H54 (cell line): ENCODE measurements at regions not wholly inside any gene's neighbourhood (a gene's known extent, or its start where the extent isn't known, plus 50 kb on each side); places are given as distances from the start of the nearest gene placed in this dataset.
A peak's percentile ranks its signal among the peaks of the same experiment; 100 is the strongest.

Experiments
- DNase-seq: peaks from one replicate; pipeline ENCODE4 v3.0.0; 2011; ENCODE audit warnings: low spot score, mixed read lengths; ENCODE audit not compliant: insufficient read length
- FAIRE-seq: peaks from 3 replicates; lab custom pipeline; 2011; peaks lifted over from hg19 to GRCh38; lab: Jason Lieb, UNC
- POLR2A ChIP-seq: IDR thresholded peaks from 2 replicates; pipeline ENCODE4 v1.6.1; 2011; ENCODE audit warnings: low read depth, mild to moderate bottlenecking, low read length

DNA sequence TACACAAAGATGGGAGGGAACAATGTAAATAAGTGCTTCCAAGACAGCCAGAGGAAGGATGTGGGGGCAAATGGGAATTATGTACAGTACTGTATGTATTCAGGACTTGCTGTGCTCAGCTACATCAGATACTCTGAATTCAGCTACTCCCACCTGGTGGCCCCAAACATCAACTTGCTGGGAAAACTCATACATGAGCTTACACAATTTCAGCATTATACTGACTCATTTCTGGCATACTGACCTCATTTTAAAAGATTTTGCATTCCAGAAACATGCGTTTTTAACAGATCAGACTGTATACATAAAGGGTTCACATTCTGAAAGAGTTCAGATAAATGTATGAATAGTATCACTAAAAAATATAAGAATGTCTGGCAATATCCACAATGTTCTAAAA, 59.7 kb downstream of the GPX5 start:
- DNase-seq, result no peak
- no peak for FAIRE-seq
- TF ChIP-seq POLR2A, result no peak

DNA sequence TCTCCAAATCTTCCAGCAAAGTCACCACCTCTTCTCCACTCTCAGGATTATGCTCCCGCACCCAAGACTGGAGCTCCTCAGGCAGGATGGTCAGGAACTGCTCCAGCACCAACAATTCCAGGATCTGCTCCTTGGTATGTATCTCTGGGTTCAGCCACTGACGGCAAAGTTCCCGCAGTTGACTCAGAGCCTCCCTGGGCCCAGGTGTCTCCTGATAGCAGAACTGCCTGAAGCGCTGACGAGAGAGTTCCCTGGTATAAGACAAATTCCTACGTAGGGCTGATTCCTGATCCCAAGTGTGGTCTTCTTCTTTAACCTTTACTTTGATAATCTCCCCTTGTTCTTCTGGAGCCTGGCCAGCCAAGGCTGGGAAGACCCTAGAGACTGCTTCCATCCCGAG, 60.6 kb downstream of the GPX5 start:
- no peak for TF ChIP-seq POLR2A
- no peak for FAIRE-seq
- no peak for DNase-seq

DNA sequence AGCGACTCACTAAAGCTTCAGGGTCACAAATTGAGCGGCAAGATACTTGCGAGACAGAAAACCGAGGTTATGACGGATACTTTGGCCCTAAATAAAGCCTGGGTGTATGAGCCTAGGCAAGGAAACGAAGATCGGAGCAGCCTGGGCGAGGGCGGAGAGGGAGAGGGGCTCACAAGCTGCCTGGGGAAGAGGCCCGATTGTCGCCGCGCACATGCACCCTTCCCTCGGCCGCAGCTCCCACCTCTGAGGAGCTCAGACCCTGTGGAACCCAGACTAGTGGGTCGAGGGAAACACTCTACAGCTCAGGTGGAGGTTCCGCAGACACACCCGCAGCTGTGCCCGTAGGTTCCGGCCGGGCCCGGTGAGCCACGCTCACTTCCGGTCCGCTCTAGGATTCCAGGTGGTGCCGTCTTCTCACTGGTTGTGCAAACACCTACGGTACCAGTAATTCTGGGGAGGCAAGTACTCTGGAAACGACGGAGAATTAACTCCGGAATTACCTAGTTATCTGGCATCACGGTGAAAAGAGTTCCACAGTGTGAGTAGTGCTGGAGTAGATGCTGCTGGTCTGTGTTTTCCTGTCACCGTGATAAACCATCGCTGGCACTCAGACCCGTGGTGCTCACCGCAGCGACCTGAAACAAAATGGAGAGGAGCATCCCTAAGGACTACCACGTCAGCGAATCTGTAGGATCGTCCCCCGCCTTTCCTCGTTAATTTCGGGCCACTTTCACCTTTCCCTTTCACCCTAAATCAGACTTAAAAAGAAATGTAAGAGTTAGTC, 61.5 kb downstream of the GPX5 start:
- FAIRE-seq (no peak), DNase-seq (peak; percentile 61)
- peak; percentile 57 for TF ChIP-seq POLR2A

DNA sequence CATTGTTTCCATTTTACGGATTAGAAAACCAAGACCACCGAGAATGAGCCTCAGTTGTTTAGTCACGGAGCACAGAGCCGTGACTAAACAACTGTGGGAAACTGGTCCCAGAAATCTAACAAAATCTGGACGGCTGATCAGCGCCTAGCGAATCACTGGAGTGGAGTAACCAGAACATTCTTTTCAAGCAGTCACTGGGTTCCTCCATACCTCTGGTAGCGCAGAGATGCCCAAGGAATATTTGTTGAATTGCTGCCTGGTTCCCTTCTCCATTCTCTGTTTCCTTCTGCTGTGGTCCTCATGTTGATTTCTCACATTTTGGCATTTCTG, 62.0 kb downstream of the GPX5 start:
- FAIRE-seq (no peak), DNase-seq (no peak)
- no peak for TF ChIP-seq POLR2A

DNA sequence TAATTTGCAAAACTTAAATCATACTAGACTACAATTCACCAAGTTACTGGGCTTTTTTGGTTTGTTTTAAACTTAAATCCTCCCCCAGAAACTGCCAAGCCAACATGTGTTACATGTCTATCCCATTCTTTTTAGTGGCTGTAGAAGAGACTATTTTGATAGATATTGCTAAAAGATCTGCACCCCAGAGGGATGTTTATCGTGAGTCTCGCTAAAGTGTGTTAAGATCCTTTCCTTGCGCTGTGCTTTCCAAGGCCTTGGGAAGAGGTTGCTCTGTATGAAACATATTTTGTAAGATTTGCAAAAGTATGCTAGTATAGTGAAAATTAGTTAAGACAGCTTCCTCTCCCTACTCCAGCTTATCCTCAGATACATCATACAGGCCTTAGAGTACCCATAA, 63.0 kb downstream of the GPX5 start:
- TF ChIP-seq POLR2A, result no peak
- DNase-seq (no peak), FAIRE-seq (no peak)

DNA sequence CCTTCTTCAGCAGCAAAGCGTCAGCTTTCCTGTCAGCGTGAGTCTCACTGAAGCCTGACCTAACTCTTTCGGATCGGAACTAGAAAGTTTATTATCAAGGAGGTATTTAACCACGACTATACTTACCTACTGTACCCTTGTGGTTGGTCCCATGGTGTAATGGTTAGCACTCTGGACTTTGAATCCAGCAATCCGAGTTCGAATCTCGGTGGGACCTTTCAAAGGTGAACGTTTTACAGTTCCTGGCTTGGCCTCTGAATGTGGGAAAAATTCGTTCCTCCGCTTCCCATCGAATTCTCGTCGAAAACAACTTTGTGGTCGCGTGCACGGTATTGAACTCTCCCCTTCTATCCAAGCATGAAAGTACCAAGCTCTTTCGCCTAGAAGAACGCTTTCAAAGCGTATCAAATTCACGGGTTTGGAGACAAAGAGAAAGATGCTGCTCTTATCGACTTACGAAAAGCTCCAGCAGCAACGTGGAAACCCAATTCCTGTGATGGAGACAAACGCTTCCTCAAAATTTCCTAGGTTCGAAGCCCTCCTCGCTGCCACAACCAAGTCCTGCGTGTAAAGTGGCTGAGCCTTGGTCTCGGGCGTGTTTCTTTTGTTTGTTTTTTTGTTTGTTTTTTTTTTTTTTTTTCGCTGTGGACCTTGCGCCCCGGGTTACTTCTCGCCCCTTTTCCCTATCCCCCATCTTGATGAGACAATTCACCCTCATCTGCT, 63.7 kb downstream of the GPX5 start:
- peak; percentile 96 for FAIRE-seq
- TF ChIP-seq POLR2A, result no peak
- no peak for DNase-seq

DNA sequence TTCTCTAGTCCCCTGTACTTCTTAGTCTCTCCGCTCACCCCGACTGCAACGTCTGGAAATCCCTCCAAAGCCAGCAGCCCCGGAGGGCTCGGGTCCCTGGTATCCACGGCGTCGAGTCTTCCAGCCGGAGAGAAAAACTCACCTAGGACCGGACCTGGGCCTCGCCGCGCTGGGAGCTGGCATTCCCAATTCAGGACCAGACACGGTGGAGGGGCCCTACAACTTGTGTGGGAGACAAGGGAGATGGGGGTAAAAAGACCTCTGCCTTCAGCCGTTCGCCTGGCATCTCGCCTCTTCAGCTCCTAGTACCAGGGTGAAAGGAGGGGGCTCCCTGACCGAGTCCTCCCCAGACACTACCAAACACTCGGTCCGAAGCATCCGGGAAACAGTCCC, 64.3 kb downstream of the GPX5 start:
- DNase-seq (no peak), FAIRE-seq (no peak)
- no peak for TF ChIP-seq POLR2A

DNA sequence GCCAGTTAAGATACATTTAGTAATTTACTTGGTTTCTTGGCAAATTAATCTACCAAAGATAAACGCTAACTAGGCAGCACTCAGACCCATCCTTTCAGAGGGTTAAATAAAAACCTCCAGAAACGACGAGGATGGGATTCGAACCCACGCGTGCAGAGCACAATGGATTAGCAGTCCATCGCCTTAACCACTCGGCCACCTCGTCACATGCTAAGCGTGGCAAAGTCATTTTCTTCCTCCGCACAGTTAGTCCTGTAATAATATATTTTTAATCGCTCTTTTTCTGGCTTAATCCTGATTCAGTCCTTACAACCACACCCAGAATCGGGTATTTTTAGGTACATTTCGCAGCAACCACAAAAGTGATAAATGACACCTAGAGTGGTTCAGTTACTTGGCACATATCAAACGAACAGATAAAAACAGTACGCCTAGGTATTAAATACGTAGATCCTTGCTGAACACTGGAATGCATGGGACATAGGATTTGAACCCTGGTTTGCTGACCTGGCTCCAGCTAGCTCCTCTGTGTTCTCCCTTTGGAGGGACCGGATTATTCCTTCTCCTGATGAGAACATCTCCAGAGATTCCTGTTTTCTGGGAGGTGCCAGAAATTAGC, 71.6 kb downstream of the GPX5 start:
- no peak for TF ChIP-seq POLR2A
- DNase-seq (no peak), FAIRE-seq (peak; percentile 96)

DNA sequence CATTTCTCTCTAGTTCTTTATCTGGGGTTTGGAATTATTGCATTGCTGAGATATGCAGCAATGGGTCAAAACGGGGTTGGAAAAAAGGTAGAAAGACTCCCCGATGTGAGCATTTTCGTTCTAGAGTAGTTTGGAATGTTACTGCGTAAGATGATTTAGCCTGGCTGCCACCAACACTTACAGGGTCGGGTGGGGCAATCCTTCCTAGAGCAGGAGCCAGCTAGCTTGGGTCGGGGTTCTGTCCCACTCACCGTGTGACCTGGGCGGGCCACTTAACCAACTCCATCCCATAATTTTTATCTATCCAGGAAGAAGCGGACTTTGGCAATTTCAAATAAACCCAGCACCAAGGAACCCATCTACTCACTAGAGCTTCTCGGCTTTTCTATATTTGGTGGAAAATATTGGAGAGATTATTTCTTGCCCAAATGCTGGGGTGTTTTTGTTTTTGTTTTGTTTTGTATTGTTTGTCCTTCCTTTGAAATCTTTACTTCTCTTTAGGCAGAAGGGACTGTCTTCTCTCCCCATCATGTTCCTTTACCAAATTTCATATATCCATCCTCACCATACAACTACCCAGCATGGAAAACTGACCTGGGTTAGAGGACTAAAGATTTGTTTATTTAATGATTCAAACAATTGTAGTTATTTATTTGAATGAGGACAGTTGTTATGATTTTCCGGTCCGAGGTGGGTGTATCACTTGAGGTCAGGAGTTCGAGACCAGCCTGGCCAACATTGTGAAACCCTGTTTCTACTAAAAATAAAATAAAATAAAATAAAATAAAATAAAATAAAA, 72.4 kb downstream of the GPX5 start:
- TF ChIP-seq POLR2A, result no peak
- DNase-seq, result no peak
- no peak for FAIRE-seq

DNA sequence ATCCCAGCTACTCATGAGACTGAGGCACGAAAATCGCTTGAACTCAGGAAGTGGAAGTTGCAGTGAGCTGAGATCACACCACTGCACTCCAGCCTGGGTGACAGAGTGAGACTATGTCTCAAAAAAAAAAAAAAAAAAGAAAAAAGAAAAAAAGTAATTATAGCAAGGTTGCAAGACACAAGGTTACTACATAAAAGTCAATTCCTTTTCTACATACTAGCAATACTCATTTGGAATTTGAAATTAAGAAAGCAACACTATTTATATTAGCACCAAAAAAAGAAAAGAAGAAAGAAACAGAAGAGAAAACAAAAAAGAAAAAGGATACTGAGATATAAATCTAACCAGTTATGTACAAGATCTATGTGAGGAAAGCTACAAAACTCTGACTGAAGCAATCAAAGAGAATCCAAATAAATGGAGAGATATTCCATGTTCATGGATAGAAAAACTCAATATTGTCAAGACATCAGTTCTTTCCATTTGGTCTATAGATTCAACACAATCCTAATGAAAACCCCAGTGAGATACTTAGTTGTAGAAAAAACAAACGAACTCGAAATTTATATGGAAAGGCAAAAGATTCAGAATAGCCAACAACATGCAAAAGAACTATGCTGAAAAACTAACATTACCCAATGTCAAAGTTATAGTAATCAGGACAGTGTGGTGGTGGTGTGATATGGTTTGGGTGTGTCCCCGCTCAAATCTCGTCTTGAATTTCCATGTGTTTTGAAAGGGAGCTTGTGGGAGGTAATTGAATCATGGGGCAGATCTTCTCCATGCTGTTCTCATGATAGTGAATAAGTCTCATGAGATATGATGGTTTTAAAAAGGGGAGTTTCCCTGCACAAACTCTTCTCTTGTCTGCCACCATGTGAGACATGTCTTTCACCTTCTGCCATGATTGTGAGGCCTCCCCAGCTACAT, 73.3 kb downstream of the GPX5 start:
- FAIRE-seq, result peak; percentile 60
- no peak for TF ChIP-seq POLR2A
- no peak for DNase-seq

DNA sequence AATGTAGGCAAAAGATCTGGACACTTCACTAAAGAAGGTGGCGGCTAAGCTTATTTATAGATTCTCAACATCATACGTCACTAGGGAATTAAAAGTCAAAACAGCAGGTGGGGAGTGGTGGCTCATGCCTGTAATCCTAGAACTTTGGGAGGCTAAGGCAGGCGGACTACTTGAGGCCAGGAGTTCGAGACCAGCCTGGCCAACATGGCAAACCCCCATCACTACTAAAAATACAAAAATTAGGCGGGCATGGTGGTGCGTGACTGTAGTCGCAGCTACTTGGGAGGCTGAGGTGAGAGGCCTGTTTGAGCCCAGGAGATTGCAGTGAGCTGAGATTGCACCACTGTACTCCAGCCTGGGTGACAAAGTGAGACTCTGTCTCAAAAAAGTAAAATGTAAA, 74.6 kb downstream of the GPX5 start:
- no peak for TF ChIP-seq POLR2A
- FAIRE-seq (no peak), DNase-seq (no peak)

DNA sequence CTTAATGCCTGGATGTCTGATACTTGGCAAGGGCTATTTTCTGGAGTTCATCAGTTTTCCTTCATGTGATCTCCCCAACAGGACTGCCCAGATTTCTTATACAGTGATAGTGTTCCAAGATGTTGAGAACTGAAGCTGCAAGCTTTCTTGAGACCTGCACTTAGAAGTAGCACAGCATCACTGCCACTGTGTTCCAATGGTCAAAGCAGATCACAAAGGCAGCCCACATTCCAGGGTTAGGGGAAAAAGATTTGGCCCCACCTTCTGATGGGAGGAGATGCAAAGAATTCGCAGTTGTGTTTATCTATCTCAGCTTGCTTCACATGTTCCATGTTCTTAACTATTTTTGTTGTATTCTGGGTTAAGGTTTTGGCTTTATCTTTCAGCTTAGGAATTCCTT, 78.2 kb downstream of the GPX5 start:
- DNase-seq (no peak), FAIRE-seq (no peak)
- no peak for TF ChIP-seq POLR2A
